Breast epithelium (tissue), 3 donors: ENCODE measurements at regions not wholly inside any gene's neighbourhood (a gene's known extent, or its start where the extent isn't known, plus 50 kb on each side); places are given as distances from the start of the nearest gene placed in this dataset.

Experiments used
- POLR2A ChIP-seq: fragments of 450-650 bp; IDR thresholded peaks from one replicate; pipeline ENCODE4 v1.6.1; 2016; ENCODE audit warnings: antibody characterized with exemption, mild to moderate bottlenecking, moderate library complexity
- TF ChIP-seq, protein P1 (sequence below), 3 donors: fragments of 450-650 bp; IDR thresholded peaks; one replicate each; pipeline ENCODE4 v1.5.1; 2016 to 2017; ENCODE audit warnings: antibody characterized with exemption in 3 of 3, mild to moderate bottlenecking in 3 of 3, moderate library complexity in 3 of 3

DNA sequence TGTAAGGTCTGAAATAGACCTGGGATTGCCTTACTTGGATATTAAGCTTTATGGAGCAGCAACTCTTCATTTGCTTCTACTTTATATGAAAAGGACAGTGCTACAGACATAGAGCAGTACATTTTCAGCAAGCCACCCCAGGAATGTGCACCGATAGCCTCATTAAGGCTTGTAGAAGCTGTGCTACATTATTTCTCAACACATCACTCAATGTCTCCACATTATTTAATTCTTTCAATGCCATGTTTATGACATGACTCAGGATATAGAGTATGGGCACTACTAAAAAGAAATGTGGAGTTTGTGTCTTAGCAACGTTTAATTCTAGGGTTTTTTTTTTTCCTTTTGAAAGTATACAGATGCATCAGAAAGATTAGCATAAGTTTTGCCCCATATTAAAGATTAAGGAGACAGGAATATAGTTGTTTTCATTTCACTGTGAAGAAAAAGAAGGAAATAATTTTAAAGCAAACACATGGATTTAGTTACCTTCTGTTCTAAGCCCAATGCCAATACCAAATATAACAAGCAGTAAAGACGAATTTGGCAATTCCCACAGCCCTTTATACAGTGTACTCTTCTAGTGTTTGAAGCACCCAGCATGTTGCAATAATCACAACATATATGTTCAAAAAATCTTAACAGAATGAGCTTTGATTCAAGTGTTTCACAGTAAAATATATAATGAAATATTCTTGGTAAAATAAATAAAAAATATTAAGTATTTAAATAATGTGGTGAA is 2140.1 kb upstream of the AGA start:
- no peak for TF ChIP-seq POLR2A
- TF ChIP-seq, protein P1, sequence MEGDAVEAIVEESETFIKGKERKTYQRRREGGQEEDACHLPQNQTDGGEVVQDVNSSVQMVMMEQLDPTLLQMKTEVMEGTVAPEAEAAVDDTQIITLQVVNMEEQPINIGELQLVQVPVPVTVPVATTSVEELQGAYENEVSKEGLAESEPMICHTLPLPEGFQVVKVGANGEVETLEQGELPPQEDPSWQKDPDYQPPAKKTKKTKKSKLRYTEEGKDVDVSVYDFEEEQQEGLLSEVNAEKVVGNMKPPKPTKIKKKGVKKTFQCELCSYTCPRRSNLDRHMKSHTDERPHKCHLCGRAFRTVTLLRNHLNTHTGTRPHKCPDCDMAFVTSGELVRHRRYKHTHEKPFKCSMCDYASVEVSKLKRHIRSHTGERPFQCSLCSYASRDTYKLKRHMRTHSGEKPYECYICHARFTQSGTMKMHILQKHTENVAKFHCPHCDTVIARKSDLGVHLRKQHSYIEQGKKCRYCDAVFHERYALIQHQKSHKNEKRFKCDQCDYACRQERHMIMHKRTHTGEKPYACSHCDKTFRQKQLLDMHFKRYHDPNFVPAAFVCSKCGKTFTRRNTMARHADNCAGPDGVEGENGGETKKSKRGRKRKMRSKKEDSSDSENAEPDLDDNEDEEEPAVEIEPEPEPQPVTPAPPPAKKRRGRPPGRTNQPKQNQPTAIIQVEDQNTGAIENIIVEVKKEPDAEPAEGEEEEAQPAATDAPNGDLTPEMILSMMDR (IDR thresholded peaks at IDR 0.05), result no peak
